SK-N-SH (cell line): ENCODE measurements at regions not wholly inside any gene's neighbourhood (a gene's known extent, or its start where the extent isn't known, plus 50 kb on each side); places are given as distances from the start of the nearest gene placed in this dataset.

ENCODE experiments used
- CTCF ChIA-PET: fragments of 300-600, 350-600 bp; formaldehyde crosslinking; extraction: SDS; loops from one replicate; lab custom pipeline; 2021; lab: Yijun Ruan, JAX
- POLR2A ChIA-PET: fragments of 350-600 bp; sonication (Branson Sonifier 250); formaldehyde crosslinking; extraction: SDS; loops from one replicate; lab custom pipeline; 2020; ENCODE audit warnings: antibody characterized with exemption, inconsistent platforms; lab: Yijun Ruan, JAX
- DNase-seq: peaks from one replicate; pipeline ENCODE4 v3.0.0; 2012
- H2AFZ ChIP-seq: fragments of 200-600 bp; sonication (generic); 2 replicates; pipeline ENCODE4 v1.8.1; 2016; ENCODE audit warnings: antibody characterized with exemption, mild to moderate bottlenecking, low read depth
- H3F3A ChIP-seq: fragments of 200-600 bp; sonication (generic); replicated peaks from 2 replicates; pipeline ENCODE3; 2016; ENCODE audit warnings: antibody characterized with exemption, mild to moderate bottlenecking; ENCODE audit not compliant: insufficient read depth
- H3K27ac ChIP-seq, 2 experiments: fragments of 200-500 bp in 1 of 2; fragments of 200-600 bp in 1 of 2; sonication (Bioruptor generic) in 1 of 2; sonication (generic), shearing (Covaris generic) in 1 of 2; 2 replicates each; pipeline versions ENCODE4 v1.5.1 to v1.6.1; 2014 to 2016; ENCODE audit warnings: low read depth in 2 of 2, inconsistent platforms in 1 of 2, low read length in 1 of 2, mild to moderate bottlenecking in 1 of 2, mixed read lengths in 1 of 2
- H3K27me3 ChIP-seq: fragments of 200-600 bp; sonication (generic), shearing (Covaris generic); 2 replicates; pipeline ENCODE4 v1.6.1; 2016; ENCODE audit warnings: mixed run types; ENCODE audit not compliant: insufficient read depth
- H3K36me3 ChIP-seq, 2 experiments: fragments of 200-500 bp in 1 of 2; fragments of 200-600 bp in 1 of 2; sonication (Bioruptor generic) in 1 of 2; sonication (generic) in 1 of 2; replicated peaks in 1 of 2; 2 replicates each; pipeline versions ENCODE3 to v1.5.1; 2014 to 2016; ENCODE audit warnings: low read length in 1 of 2, mild to moderate bottlenecking in 1 of 2; ENCODE audit not compliant: insufficient read depth in 2 of 2, control insufficient read depth in 1 of 2
- H3K4me1 ChIP-seq, 2 experiments: fragments of 200-500 bp in 1 of 2; fragments of 200-600 bp in 1 of 2; sonication (Bioruptor generic) in 1 of 2; sonication (generic), shearing (Covaris generic) in 1 of 2; 2 replicates each; pipeline versions ENCODE4 v1.5.1 to v1.6.1; 2014 to 2016; ENCODE audit warnings: low read depth in 1 of 2, low read length in 1 of 2, mixed run types in 1 of 2; ENCODE audit not compliant: insufficient read depth in 2 of 2, control insufficient read depth in 1 of 2
- H3K4me2 ChIP-seq: fragments of 200-600 bp; sonication (generic), shearing (Covaris generic); 2 replicates; pipeline ENCODE4 v1.6.1; 2017; ENCODE audit warnings: mixed run types
- H3K4me3 ChIP-seq, 2 experiments: fragments of 200-500 bp in 1 of 2; fragments of 200-600 bp in 1 of 2; sonication (Bioruptor generic) in 1 of 2; sonication (generic), shearing (Covaris generic) in 1 of 2; 2 replicates each; pipeline versions ENCODE4 v1.5.1 to v1.8.1; 2014 to 2016; ENCODE audit warnings: low read depth in 2 of 2, inconsistent platforms in 1 of 2, low read length in 1 of 2, mild to moderate bottlenecking in 1 of 2, mixed read lengths in 1 of 2, moderate library complexity in 1 of 2
- H3K79me2 ChIP-seq: fragments of 200-600 bp; sonication (generic); 2 replicates; pipeline ENCODE4 v1.8.1; 2017; ENCODE audit warnings: mild to moderate bottlenecking; ENCODE audit not compliant: insufficient read depth
- H3K9ac ChIP-seq: fragments of 200-600 bp; sonication (generic); 2 replicates; pipeline ENCODE4 v1.6.1; 2017; ENCODE audit warnings: mixed run types
- H3K9me2 ChIP-seq: fragments of 200-600 bp; sonication (generic); 2 replicates; pipeline ENCODE4 v1.6.1; 2017; ENCODE audit warnings: mixed run types
- H3K9me3 ChIP-seq: fragments of 200-600 bp; sonication (generic); 2 replicates; pipeline ENCODE4 v1.6.1; 2017; ENCODE audit warnings: mixed run types, mild to moderate bottlenecking, moderate library complexity
- H4K20me1 ChIP-seq: fragments of 200-600 bp; sonication (generic); 2 replicates; pipeline ENCODE4 v1.6.1; 2017; ENCODE audit warnings: mild to moderate bottlenecking, mixed run types; ENCODE audit not compliant: insufficient read depth
- CHD2 ChIP-seq: fragments of 150-350 bp; IDR thresholded peaks from 2 replicates; pipeline ENCODE4 v1.6.1; 2018; ENCODE audit warnings: low read length; ENCODE audit not compliant: partially characterized antibody
- CTCF ChIP-seq: fragments of 200-600 bp; sonication (generic); IDR thresholded peaks from 2 replicates; pipeline ENCODE4 v1.6.1; 2017; ENCODE audit warnings: antibody characterized with exemption, mild to moderate bottlenecking, moderate library complexity
- ELF1 ChIP-seq: IDR thresholded peaks from 2 replicates; pipeline ENCODE4 v1.4.0; 2012
- FOXJ3 ChIP-seq: sonication (generic); formaldehyde crosslinking; IDR thresholded peaks from 2 replicates; pipeline ENCODE4 v1.5.1; 2020; ENCODE audit warnings: mild to moderate bottlenecking, missing genetic modification reagents
- FOXM1 ChIP-seq: IDR thresholded peaks from 2 replicates; pipeline ENCODE4 v1.4.0; 2012; ENCODE audit warnings: low read depth, mild to moderate bottlenecking
- JUND ChIP-seq: IDR thresholded peaks from 2 replicates; pipeline ENCODE4 v1.4.0; 2012
- RAD21 ChIP-seq: IDR thresholded peaks from 2 replicates; pipeline ENCODE4 v1.6.1; 2012; ENCODE audit warnings: mild to moderate bottlenecking, low read length
- RCOR1 ChIP-seq: fragments of 150-350 bp; IDR thresholded peaks from 2 replicates; pipeline ENCODE4 v1.6.1; 2017; ENCODE audit warnings: antibody characterized with exemption, low read length
- RFX5 ChIP-seq: IDR thresholded peaks from 2 replicates; pipeline ENCODE4 v1.6.1; 2012; ENCODE audit warnings: mild to moderate bottlenecking, improper control_type of control experiment, low read length
- RXRA ChIP-seq: IDR thresholded peaks from 2 replicates; pipeline ENCODE4 v1.4.0; 2012; ENCODE audit warnings: low read depth, mild to moderate bottlenecking, borderline replicate concordance
- SIN3A ChIP-seq: IDR thresholded peaks from 2 replicates; pipeline ENCODE4 v1.6.1; 2012; ENCODE audit warnings: low read depth, mild to moderate bottlenecking, low read length, moderate library complexity, borderline replicate concordance
- SMC3 ChIP-seq: IDR thresholded peaks from 2 replicates; pipeline ENCODE4 v1.6.1; 2012; ENCODE audit warnings: low read depth, low read length, improper control_type of control experiment
- TCF12 ChIP-seq: IDR thresholded peaks from 2 replicates; pipeline ENCODE4 v1.4.0; 2012
- TEAD4 ChIP-seq: IDR thresholded peaks from 2 replicates; pipeline ENCODE4 v1.4.0; 2012; ENCODE audit warnings: mild to moderate bottlenecking, borderline replicate concordance; ENCODE audit not compliant: insufficient read depth
- USF2 ChIP-seq: fragments of 150-350 bp; IDR thresholded peaks from 2 replicates; pipeline ENCODE4 v1.6.1; 2017; ENCODE audit warnings: antibody characterized with exemption, low read length, low read depth, borderline replicate concordance
- WGBS: methylation state at CpG from one replicate; pipeline ENCODE4 v1.1.6; 2017; ENCODE audit warnings: low lambda C conversion rate; 5-methylcytosine and 5-hydroxymethylcytosine counted together

- Histone ChIP-seq H3K9ac (no peak overlapping the region), H4K20me1 (no peaks in the 10 kb centered on the region), H3K9me2 (no peaks in the 10 kb centered on the region), H3K27me3 (no peaks in the 10 kb centered on the region), H2AFZ (no peak overlapping the region), H3K79me2 (no peaks in the 10 kb centered on the region), H3K4me2 (no peak overlapping the region), H3K4me1 (no peaks in the 10 kb centered on the region; a peak in 1 of 4 replicates), H3K9me3 (no peaks in the 10 kb centered on the region), H3K36me3 (no peaks in the 10 kb centered on the region), H3F3A (no peaks in the 10 kb centered on the region), H3K4me3 (no peak overlapping the region), H3K27ac (no peak overlapping the region)
- POLR2A ChIA-PET = interaction anchor here (1.3 kb wide), 1 partner anchor 25 kb away, joined by 3 read pairs; no protein-coding TSS in a partner anchor
- CTCF ChIA-PET = no interaction called here
- TF ChIP-seq JUND = no peak
- DNase-seq = no peak
- WGBS = 73% methylated on average over 10 of the region's 14 CpGs
Observed at GRCh38 chr7:66518151-66518691, 110.5 kb upstream of the KCTD7 start.

GRCh38 chr7:66521675-66522074 is 107.0 kb upstream of the KCTD7 start:
- CTCF ChIA-PET = interaction anchor here (0.6 to 1.6 kb wide), 8 partner anchors 10 to 491 kb away, joined by 3 to 5 read pairs (median 3); no protein-coding TSS in a partner anchor
- Histone ChIP-seq H4K20me1 (no peaks in the 10 kb centered on the region), H3K79me2 (no peaks in the 10 kb centered on the region), H3K4me1 (no peaks in the 10 kb centered on the region; a peak in 1 of 4 replicates), H3K27me3 (no peaks in the 10 kb centered on the region), H3K9me3 (no peaks in the 10 kb centered on the region), H3K9ac (no peak overlapping the region), H3F3A (no peaks in the 10 kb centered on the region), H3K9me2 (no peaks in the 10 kb centered on the region), H3K4me2 (no peak overlapping the region), H3K27ac (no peak overlapping the region), H2AFZ (no peak overlapping the region), H3K36me3 (no peaks in the 10 kb centered on the region), H3K4me3 (no peak overlapping the region)
- no peak for DNase-seq
- POLR2A ChIA-PET = no interaction called here
- 85% methylated on average over 4 of the region's 4 CpGs for WGBS
- no peak for TF ChIP-seq RCOR1
- no peak for TF ChIP-seq USF2
- no peak for TF ChIP-seq SIN3A
- no peak for TF ChIP-seq FOXM1
- no peak for TF ChIP-seq FOXJ3 (CRISPR knock-in tag)
- TF ChIP-seq TCF12 = no peak
- TF ChIP-seq RFX5 = no peak
- no peak for TF ChIP-seq CHD2

GRCh38 chr7:66522518-66522917 is 106.2 kb upstream of the KCTD7 start:
- Histone ChIP-seq H3K9me3 (no peaks in the 10 kb centered on the region), H4K20me1 (no peaks in the 10 kb centered on the region), H2AFZ (no peak overlapping the region), H3K27ac (no peak overlapping the region), H3F3A (no peaks in the 10 kb centered on the region), H3K4me1 (no peaks in the 10 kb centered on the region; a peak in 1 of 4 replicates), H3K4me2 (no peak overlapping the region), H3K27me3 (no peaks in the 10 kb centered on the region), H3K9ac (no peak overlapping the region), H3K79me2 (no peaks in the 10 kb centered on the region), H3K9me2 (no peaks in the 10 kb centered on the region), H3K4me3 (no peak overlapping the region), H3K36me3 (no peaks in the 10 kb centered on the region)
- peak; percentile 55 for DNase-seq
- no peak for TF ChIP-seq ELF1
- TF ChIP-seq TEAD4 = no peak
- TF ChIP-seq RXRA = no peak
- peak; percentile 54 for TF ChIP-seq RAD21
- peak; percentile 9; the same call in 1 of the 2 replicates for TF ChIP-seq SMC3
- peak; percentile 32; the same call in 1 of the 2 replicates for TF ChIP-seq CTCF
- WGBS = 69% methylated on average over 2 of the region's 3 CpGs
- POLR2A ChIA-PET = no interaction called here
- CTCF ChIA-PET = interaction anchor here (0.6 to 1.6 kb wide), 7 partner anchors 9 to 492 kb away, joined by 3 to 5 read pairs (median 3); no protein-coding TSS in a partner anchor
